ENCODE measurements at regions not wholly inside any gene's neighbourhood (a gene's known extent, or its start where the extent isn't known, plus 50 kb on each side); places are given as distances from the start of the nearest gene placed in this dataset.

- TF ChIP-seq CTCF (conservative IDR thresholded peaks at IDR 0.05 in 1 of 2, IDR thresholded peaks at IDR 0.05 in 1 of 2; ENCODE audit: extremely low read depth in 1 of 2, insufficient read depth in 1 of 2, low read depth in 1 of 2, low read length in 2 of 2), result no peak
- TF ChIP-seq EZH2 (IDR thresholded peaks at IDR 0.05; ENCODE audit: borderline replicate concordance, low read length), result no peak
Measured at GRCh38 chr14:45727133-45727532, 474.1 kb upstream of the MIS18BP1 start.

Data from mammary epithelial cell (primary cell).